ELF-1 (cell line): ENCODE measurements at regions not wholly inside any gene's neighbourhood (a gene's known extent, or its start where the extent isn't known, plus 50 kb on each side); places are given as distances from the start of the nearest gene placed in this dataset.
"Not testable (repeated sequence)": the region's sequence is repeated elsewhere in the genome, so short reads cannot be mapped to it uniquely, and the experiment has no call there.

ENCODE experiments used
- DNase-seq: peaks from one replicate; pipeline ENCODE4 v3.0.0-alpha.2; 2016; ENCODE audit warnings: low read depth, low spot score

DNA sequence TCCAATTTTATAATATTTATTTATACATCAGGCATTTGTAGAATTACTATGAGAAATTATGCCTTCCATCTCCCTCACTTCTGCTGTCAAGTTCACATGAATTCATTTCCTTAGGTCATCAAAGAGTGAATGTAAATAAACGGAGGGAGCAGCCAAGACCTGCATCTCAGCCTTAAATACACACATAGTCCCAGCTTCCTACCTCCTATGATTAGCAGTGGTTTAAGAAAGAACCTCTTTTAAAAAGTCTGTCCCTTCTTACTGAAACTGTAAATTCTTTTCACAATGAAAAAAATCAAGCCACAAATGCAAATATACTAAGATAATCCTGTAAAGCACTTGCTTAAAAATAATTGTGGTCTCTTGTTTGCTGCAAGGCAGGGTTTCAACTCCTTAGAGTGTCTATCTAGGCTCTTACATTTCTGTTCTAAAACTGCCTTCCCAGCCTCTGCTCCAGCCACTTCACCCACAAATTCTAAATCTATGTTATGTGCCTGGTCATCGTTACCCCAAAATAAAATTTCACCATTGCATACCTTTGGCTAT, 532.7 kb upstream of the FSHR start:
- no peak for DNase-seq

DNA sequence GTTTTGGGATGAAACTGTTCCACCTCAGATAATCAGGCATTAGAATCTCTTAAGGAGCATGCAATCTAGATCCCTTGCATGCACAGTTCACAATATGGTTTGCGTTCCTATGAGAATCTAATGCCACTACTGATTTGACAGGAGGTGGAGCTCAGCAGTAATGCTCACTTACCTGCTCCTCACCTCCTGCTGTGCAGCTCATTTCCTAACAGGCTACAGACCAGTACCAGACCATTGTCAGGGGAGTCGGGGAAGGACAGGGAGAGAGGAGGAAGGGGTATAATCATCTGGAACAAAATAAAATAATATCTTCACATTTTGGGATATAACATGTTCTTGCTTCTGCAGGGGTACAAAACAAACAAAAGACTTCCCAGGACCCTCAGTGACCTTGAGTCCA, 532.0 kb upstream of the FSHR start:
- DNase-seq, result no peak

DNA sequence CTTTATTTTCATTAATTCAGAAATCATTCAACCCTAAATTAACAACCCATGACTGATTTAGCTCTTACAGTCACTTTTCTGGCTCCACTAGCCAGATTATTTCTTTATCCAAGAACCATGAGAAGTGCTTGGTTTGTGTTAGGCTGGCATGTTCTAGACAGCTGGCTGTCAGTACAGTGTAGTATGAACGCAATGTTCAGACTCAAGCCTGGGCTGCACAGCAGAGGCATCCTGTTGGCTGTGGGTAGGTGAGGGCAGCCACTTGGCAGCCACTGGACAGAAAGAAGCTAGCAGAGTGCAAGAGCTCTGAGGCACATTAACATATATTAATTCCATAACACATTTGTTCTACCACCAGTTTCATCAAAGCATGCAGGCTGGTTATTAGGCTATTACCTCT, 522.9 kb upstream of the FSHR start:
- DNase-seq, result no peak

DNA sequence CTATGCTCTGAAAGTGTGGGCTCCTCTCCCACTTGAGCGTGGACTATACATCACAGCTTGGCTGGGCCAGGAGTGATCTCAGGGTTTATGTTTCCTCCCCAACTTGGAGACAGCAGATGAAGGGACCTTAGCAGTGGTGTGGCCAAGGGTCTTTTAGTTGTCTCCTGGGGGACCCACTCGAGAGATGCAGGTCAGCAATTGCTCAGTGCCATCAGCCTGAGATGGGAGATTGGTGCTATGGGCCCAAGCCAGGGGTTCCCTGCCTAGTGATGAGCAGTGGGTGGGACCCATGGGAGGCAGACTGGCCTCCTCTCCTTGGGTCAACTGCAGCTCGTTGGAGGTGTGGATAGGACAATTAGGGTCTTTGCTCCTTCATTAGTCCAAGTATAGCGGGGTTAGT, 510.5 kb upstream of the FSHR start:
- DNase-seq, result no peak

DNA sequence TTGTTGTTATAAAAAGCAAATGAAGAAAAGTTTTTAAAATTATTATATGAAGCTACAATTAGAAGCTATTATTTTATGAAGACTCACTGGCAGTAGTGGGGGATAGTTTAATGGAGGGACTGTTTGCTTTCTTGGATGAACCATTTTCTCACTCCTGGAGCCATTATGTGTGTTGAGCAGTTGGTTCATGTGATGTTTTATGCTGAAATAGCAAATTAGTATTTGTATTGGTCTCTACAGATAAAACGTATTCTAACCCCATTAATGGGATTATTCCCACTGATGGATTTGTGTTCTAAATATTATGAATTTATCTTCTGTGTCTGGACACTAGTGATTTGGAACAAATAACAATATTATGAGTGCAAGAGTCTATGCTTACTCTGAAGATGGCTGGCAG, 507.5 kb upstream of the FSHR start:
- no peak for DNase-seq

DNA sequence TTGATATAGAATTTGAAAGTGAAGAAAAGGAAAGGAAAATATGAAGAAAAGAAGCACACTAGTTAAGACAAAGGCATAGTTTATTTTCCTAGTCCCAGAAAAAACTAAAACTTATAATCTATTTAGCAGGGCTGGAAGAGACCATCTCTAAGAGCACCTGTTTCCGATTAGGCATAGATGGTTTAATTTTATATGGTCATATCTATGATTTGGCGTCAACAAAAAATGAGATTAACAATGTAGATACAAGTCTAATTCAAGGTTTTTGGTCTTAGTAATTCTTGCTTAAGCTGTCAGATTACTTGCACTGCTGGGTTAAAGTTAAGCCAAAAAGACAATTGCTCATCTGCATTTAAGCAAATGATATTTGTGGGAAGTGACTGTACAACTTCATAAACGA, 502.5 kb upstream of the FSHR start:
- DNase-seq, result no peak

DNA sequence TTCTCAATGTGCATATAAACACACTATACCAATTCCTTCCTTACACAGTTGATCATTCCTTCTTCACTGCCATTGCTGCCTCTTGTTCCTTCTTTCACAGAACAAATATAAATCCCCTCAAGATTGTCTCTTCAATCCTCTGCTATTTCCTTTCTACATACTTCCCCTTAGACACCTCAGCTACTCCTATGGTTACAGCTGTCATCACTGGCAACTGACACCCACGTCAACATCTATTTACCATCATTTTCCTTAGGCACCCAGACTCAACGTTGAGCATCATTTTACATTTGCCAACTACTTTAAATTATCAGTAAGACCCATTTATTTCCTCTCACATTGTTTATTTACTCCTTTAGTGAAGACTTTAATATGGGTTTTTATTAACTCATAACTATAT, 488.8 kb upstream of the FSHR start:
- no peak for DNase-seq

DNA sequence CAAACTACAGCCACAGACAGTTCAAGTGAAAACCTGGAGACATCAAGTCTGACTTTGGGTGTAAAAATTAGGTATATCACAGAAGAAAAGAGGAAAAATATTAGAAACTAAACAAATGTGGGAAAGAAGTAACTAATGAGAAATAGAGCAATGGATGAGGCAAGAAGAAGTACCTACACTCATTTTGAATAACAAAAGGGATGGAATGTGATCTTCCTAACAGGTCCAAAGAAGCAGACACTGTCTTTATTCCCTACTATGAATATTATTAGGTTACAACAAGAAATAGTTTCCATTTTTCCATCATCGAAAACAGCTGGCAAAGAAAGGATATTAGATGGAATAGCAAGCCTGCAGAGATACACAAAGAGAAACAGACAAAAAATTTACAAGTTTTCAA, 486.3 kb upstream of the FSHR start:
- DNase-seq, result no peak

DNA sequence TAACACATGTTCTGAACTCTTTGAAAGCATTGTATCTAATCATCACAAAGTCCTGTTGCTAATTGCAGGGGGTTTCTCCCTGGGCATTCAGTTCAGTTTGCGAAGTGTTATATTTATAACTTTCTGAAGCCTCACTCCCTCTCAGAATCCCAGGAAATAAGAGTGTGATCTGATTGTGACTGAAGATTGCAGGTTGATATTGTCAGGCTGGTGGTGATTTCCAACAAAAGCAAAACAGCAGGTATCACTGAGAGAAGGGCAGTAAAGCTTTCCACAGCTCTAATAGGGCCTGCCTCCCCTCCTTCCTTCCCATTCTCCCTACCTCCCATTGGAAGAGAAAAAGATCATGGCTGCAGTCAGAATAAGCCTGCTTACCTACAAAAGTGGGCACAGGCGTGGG, 466.7 kb upstream of the FSHR start:
- no peak for DNase-seq

DNA sequence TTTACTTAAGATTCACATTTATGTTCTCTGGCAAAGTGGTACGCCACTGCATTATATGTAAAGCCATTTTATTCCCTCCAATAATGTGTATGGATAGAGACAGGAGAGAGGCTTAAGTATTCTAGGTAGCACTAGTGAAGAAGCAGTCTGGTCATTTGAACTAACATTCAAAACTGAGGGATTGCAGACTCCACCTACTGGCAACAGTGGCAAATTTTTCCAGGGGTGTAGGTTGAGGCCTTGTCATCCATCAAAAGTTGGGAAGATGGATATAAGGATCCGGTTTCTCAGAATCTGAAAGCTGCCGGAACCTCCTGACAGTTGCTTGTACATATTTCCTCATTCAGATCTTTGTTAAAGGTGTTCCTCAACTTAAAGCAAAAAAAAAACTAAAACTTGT, 465.5 kb upstream of the FSHR start:
- DNase-seq, result no peak

DNA sequence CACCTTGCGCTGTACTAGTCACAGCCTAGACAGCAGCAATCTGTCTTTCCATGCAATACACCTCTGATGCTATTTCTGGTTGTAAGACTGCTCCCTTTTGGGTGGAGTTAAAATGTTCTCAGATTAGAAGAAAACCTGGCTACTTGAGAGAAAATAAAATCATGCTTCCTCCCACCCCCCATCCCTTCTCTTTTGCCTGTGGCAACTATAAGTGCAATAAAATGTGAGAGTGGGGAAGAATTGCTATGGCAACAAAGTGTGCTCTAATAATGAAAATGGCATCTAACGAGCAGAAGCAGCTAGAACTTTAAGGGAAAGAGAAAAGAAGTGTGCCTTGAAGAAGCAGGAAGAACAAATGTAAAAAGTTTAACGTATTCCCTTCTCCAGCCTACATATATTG, 464.2 kb upstream of the FSHR start:
- no peak for DNase-seq

DNA sequence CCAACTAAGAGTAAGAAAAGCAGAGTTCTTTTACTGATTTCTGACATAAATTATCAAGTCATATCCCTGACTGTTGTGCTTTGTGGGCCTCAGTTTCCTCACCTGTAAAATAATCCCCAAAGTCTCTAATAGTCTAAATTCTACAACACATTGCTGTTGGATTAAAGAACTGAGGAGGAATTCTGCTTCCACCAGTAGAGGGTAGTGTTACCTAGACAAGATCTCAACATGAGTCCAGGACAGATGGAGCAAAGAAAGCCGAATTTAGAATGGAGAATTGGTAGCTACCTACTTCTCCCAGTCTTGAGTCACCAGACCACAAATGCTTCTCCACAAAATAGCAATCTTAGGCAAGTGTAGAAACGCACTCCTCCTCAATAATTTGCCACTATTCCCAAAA, 462.5 kb upstream of the FSHR start:
- no peak for DNase-seq

DNA sequence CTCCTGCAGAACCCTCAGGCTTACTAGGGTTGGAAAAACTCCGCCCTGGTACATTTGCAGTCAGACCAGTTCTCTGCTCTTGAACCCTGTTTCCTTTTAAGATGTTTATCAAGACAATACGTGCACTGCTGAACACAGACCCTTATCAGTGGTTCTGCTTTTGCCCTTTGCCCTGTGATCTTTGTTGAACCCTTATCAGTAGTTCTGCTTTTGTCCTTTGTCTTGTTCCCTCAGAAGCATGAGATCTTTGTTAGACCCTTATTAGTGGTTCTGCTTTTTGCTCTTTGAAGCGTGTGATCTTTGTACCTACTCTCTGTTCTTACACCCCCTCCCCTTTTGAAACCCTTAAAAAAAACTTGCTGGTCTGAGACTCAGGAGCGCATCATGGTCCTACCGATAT, 457.5 kb upstream of the FSHR start:
- not testable (repeated sequence) for DNase-seq

DNA sequence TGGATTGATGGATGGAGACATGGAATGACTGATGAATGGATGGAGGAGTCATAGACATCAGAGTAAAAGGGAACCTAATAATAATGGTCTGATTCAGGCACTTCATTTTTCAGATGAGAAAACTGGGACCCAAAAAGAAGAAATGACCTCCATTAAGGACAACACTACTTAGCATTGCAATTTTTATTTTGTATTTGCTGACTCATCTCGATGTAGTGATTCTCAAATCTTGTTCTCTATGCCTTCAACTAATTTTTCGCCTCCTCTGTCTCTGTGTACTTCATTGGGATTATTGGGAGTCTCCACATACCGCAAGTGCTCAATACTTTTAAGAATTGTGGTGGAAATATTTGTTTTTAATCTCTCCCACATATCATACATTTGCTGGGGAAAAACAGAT, 446.2 kb upstream of the FSHR start:
- DNase-seq, result no peak

DNA sequence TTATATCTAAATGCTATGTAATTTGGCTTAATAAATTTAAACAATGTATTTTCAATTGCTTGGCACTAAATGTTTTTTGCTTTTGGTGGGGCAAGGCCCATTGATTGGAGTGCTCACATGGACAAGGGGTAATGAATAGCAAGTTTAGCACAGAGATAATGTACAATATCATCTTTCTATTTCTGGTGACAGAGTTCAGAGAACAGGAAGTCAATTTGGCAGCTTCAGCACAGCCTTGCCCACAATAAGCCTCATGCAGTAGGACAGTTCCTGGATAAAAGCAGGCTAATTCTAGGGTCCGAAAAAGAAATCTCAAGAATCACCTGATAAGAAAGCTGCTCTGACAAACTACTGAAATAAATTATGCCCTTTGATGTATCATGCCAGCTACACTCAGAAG, 443.9 kb upstream of the FSHR start:
- no peak for DNase-seq

DNA sequence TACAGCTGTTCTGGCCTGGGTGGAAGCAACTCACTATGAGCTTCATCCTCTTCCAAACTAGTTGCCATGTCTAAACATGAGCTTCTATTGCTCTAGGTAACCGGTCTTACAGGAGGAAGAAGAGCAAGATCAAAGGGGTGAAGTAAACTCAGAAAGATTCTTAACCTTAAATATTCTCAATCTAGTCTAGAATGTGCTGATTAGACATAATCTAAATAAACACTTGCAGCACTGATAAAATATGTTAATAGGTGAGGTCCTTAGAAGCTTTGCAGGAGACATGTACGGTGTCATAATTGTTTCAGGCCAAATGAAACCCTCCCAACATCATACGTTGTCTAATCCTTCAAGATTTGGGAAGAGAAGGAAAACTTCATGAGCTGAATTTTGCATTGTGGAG, 431.6 kb upstream of the FSHR start:
- DNase-seq, result no peak

DNA sequence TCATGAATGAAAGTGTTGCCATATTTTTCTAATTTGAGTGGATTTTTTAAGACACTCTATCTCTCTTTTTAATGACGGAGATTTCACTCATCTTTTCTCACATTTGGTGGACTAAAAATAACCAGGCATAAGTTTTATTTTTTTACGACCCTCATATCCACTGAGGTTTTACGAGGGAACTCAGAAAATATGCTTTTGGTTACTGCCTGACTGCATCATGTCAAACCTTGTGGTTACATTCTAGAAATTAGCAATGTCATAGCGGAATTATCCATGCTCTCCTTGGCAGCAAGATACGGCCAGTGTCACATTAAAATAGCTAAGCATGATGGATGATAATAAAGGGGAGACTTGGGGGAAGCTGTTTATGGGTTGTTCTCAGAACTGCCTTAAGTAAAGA, 428.6 kb upstream of the FSHR start:
- DNase-seq, result no peak

DNA sequence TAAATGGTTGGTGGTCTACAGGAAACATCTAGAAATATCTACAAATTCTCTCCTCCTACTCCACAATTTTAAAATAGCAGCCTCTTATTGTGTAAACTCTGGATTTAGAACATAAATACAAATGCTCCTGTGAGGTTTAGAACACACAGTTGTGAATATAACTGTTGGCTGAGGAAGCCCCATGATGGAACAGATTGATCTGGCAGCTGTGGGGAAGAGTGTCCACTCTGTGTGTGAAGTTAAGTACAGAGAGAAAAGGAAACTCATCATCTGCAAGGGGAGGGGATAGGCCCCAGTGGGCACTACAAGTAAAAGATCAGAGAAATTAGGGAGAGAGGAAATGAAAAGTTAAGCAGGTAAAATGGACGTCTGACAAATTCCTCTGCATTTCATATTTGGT, 422.7 kb upstream of the FSHR start:
- no peak for DNase-seq

DNA sequence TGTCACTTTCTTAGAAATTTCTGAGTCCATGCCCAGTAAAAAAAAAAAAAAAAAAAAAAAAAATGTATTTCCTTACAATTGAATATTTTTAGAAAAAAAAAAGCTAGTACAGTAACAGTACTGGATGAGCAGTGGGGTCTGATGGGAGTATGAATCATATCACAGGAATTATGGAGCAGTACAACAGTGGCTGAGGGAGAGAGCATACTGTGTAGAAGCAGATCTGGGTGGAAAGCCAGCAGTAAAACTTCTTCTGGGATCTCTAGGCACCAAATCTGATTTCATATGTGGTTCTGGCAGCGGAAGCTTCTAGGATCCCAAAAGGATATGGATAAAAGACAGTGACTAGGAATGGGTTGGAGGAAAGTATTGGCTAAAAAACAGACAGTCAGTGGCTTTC, 414.9 kb upstream of the FSHR start:
- DNase-seq, result no peak

DNA sequence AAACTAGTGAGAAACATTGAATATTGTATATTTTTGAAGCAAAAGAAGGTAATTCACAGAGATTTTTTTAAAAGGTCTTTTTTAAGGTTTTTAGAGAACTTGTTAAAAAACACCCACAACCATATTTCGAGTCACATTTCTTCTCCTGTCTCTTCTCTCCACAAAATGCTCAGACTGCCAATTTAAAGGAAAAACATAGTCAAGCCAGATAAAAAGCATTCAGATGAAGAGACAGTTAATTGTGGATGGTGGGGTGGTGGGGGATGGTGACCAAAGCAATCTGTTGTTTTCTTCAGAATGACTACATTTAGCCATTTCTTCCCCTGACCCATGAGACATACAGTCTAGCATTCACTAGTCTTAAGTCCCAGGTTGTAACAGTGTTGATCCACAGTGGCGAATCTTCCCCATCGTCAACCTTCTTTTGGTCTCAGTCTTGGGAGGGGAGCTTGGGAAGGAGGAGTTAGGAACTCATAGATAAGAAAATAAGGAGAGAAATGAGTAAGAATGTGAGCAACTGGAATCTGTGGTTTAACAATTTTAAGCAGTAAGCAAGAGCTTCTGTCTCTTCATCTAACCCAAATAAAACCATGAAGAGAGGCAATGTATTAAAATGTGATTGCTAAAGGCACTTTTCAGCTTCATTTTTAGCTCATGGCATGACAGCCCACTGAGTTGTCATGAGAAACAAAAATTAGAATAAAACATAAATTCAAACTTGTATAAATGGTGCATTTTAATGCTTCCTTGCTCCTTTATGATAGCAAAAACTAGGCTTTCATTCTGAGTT, 413.7 kb upstream of the FSHR start:
- no peak for DNase-seq

DNA sequence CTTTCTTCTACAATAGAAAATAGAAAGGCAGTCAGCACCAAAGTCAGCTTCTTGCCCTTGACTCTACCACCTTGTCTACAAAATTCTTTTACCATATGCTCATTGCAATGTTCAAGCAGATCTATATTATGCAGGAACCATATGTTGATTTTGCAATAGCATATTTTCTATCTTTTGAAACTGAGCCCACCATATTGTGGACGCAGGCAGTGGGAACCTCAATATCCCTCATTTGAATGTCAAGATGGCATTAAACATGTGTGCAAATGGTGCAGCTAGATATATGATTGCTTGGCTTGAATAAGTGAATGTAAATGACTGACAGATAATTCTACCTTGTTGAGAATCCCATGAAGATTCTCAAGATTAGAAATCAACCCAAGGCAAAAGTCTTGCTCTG, 412.7 kb upstream of the FSHR start:
- no peak for DNase-seq

DNA sequence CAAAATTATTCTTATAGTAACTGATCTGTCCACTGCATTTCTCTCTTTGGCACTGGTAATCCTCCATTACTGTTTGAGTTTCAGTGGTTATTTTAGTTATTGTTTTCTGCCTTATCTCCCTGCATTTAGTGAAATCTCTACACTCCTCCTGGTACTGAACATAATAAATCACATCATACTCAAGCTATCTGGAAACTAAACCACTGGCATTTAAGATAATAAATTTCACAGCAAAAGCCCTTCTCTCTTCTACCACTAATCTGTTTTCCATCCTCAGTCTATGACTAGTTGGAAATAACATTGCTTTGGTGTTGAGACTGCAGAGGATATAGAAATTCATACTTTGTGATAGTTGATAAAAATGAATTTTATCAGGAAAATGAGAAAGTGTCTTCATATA, 399.3 kb upstream of the FSHR start:
- DNase-seq, result no peak

DNA sequence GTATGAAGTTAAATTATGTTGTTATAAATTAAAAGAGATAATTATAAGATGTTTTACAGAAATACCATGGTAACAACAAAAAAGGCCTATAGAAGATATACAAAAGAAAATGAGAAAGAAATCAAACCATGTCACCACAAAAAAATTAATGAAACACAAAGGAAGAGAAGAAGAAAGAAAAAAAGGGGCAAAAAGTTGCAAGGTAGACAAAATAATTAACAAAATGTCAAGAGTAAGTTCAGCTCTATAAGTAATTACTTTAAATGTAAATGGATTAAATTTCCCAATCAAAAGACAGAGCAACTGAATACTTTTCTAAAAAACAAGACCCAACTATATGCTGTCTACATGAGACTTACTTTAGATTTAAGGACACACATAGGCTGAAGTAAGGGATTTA, 378.4 kb upstream of the FSHR start:
- no peak for DNase-seq
